CD1c-positive myeloid dendritic cell (primary cell): ENCODE measurements at regions not wholly inside any gene's neighbourhood (a gene's known extent, or its start where the extent isn't known, plus 50 kb on each side); places are given as distances from the start of the nearest gene placed in this dataset.
"Not testable (repeated sequence)": the region's sequence is repeated elsewhere in the genome, so short reads cannot be mapped to it uniquely, and the experiment has no call there.

ENCODE experiments used
- DNase-seq: peaks from one replicate; pipeline ENCODE4 v3.0.0-alpha.2; 2016; ENCODE audit errors: extremely low spot score

DNA sequence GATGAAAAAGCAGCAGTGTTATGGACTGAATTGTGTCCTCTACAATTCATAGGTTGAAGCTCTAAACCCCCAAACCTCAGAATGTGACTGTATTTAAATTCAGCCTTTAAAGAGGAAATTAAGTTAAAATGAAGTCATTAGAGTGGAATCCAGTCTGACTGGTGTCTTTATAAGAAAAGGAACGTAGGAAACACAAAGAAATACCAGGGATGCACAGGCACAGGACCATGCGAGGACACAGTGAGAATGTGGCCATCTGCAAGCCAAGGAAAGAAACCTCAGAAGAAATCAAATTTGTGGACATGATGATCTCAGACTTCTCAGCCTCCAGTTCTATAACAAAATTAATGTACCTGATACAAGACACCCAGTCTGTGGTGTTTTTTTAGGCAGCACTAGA, 971.2 kb upstream of the CDH9 start:
- DNase-seq = no peak

DNA sequence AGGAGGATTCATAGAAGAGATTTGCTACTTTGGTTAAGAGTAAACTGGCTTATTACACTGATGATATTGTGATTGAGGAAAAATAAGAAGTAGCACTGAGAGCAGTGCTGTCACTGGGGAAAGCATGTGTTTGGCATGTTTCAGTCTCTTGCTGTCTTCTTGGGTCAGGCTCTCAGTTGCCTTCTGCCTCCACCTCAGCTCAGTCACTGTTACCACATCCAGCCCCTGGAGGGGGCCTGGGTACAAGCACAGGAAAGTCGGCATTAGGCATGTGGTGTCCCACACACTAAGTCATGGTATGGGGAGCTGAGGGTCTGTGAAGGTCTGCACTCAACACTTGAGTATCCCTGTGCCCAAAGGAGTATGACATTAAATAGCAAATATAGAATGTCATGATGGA, 958.3 kb upstream of the CDH9 start:
- no peak for DNase-seq

DNA sequence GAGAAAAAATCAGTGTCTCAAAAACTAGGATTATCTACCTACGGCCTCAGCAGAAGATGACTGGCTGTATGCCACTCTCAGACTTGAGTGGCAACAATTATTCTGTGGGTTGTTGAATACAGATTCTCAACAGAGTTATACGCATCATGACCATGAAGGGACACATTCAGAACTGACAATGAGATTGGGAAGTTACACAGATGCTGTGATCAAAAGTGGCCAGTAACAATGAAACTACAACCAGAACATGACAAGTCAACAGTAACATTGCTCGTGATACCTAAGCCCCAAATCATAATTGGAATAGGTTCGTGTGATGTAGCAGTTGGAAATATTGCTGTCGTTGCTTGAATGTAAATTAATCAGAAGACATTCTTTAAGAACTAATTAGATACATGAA, 957.5 kb upstream of the CDH9 start:
- no peak for DNase-seq

DNA sequence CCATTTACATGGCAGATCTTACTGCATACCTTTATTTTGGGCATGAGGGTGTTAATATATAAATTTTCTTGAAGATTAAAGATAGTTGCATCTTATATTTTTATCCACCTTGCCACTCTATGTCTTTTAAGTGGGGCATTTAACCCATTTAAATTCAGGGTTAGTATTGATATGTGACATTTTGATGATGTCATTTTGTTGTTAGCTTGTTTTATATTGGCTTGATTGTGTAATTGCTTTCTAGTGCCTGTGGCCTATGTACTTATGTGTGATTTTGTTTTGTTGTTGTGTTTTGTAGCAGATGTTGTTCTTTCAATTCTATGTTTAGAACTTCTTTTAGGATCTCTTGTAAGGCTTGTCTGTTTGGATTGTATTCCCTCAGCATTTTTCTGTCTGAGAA, 939.9 kb upstream of the CDH9 start:
- no peak for DNase-seq

DNA sequence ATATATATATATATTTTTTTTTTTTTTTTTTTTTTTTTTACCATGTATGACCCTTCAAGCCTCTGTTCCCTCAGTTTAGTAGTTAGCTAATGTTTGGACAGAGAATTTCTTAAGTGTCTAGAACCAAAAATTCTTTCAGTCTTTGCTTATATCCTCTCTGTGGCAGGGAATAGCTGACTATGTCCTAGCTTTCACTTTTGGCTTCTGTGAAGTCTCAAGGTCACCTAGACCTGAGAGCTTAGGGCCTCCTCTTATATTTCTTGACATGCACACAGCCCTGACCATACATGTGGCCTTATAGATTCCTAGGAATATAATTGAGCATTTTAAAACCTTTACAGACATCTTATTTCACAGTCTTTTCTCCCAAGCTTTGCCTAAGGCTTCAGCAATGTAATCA, 930.8 kb upstream of the CDH9 start:
- no peak for DNase-seq

DNA sequence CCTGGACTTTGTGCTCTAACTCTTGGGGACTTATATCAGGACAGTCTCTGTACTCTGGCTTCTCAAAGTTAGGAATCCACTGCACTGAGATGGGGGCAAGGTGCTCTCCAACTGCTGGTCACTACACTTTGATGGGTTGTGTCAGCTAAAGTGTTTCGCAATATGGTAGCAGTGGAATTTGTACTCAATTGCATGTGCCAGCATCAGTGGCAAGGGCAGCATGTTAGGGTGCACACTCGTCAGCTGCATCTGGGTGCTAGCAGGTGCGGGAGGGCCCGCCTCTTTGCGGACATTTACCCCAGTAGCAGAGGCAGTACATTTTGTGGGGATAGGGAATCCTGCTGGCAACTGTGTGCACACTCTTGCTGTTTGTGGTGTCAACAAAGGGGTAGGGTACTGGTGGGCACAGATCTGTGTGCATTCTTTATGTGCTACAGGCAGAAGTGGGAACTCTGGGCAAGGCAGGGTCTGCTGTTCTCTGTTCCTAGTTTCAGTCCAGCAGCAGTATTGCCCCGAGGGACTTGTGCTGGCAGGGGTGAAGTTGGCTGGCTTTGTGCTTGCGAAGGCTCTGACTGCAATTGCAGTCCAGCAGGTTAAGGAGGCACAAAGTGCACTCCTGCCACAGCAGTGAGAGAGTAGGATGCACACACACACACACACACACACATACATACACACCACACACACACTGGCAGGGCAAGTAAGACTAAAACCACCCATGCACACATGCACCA, 924.8 kb upstream of the CDH9 start:
- no peak for DNase-seq

DNA sequence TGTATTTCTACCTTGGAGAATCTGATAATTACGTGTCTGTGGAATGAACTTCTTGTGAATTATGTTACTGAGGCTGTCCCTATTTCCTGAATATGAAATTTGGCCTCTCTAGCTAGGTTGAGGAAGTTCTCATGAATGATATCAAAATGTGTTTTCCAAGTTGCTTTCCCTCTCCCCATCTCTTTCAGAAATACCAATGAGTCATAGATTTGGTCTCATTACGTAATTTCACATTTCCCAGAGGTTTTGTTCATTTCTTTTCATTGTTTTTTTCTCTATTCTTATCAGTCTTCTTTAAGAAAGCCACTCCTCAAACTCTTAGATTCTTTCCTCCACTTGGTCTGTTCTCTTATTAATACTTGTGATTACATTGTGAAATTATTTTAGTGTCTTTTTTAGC, 923.8 kb upstream of the CDH9 start:
- DNase-seq = no peak

DNA sequence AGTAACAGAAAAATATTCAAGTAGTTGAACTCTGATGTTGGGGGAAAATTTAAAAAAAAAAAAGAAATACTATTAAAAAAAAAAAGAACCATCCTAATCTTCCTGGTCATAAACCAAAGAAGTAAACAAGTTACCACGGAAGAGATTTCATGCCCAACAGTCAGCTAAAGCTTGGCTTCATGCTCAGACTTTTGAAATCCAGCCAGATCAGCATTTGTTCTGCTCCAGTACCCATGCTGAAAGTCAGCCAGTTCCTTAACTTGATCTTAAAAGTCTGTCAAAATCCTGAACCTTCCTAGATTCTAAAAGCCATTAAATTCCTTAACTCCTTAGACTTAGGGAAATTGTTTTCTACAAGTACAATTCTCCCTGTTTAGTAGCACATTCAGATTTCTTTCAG, 908.7 kb upstream of the CDH9 start:
- no peak for DNase-seq

DNA sequence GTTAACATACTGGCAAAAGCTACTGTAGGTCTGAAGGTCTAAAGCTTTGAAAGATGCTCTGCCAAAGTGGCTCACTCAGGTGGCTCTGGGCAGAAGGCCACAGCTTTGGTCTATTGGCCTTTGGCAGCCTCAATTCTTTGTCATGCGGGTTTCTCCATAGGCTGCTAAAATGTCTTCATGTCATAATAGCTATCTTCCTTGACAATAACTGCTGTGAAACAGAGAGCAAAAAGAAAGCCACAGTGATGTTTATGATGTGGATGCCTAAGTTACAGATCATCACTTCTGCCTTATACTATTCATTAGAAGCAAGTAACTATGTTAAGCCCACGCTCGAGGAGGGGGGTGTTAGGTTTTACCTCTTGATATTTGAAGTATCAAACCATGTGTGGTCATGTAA, 906.1 kb upstream of the CDH9 start:
- DNase-seq = no peak

DNA sequence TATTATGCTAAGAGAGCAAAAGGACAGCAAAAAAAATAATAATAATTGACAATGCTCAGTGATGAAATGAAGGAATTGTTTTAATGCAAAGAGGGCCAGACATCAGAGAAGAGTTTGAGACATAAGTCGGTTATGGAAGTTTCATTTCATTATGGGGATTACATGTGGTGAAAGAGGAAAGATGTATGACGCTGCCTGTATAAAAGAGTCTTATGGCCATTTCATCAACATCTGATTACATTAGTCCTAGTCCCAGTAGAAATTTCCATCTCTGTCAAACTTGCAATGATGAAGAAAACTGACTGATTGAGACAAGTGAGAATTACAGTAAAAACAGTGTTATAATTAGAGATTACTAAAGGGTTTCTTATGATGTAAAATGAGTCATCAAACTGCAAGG, 900.6 kb upstream of the CDH9 start:
- no peak for DNase-seq

DNA sequence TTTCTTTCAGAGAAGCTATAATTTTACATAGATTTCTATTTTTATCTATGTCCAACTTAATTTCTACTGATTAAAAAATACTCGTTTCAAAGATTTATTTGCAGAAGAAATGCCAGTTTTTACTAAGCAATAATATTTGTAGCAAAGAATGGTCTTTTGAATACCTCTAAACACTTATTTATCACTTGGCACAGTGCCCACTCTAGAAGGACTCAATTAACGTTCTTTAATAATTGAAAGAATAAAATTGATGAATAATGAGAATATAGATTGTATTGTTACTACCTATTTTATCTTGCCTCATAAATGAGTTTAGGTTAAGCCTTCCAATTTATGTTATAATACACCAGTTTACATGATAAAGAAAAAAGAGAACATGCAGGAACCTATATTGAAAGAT, 889.7 kb upstream of the CDH9 start:
- no peak for DNase-seq

DNA sequence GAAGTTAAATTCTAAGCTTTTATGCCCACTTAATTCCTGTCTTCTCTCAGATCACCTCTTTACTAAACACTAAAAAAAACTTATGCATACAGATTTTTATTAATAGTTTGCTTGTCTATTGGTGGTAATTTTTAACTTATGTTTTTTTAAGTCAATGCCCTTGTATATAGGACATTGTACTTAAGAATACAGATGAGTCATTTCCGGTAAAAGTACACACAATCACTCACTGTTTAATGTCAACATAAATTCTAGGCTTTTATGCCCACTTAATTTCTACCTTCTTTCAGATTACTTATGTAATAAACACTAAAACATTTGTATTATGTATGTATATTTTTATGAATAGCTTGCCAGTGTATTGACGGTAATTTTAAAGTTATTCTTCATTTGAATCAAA, 872.8 kb upstream of the CDH9 start:
- DNase-seq = no peak

DNA sequence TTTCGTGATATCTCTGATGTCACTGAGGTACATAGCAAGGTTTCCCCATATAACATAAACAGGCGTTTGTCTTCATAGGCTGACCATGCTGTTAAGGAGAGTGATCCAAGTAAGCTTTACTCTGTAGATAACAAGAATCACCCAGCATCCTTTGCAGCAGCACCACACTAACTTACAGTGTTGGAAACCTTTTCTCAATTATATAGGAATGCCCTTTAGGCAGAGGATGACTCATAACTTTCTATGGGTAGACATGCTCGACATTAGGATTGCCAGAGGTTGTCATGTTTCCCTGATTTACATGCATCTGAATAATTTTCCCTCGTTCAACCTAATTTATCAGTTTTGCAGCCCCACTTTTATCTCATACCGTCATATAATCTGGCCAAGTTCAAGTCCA, 870.0 kb upstream of the CDH9 start:
- no peak for DNase-seq

DNA sequence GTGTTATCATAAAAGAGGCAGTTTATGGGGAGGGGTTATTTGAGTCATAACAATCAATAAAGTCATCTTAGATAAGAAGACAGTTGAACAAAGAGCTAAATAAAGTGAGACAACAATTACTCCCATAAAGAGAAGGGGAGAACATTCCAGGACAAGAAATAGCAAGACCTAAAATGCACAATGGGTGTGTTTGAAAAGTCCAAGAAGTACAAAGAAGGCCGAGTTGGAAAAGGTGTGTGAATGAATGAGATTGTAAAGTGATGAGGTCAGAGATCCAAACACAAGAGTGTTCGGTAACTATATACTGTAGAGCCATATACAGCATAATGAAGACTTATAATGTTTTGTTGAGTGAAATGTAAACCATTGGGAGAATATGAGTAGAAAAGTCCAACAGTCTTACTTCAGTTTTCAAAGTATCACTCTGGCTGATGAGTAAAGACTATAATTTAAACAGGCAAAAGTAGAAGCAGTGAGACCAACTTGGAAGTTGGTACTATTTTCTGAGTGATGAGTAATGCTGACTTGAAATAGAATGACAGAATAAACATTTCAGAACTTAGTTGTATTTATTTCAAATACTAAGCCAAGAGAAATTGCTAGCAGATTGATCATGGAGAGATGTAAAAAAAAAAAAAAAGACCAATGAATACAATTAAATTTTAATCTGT, 868.7 kb upstream of the CDH9 start:
- DNase-seq = no peak

DNA sequence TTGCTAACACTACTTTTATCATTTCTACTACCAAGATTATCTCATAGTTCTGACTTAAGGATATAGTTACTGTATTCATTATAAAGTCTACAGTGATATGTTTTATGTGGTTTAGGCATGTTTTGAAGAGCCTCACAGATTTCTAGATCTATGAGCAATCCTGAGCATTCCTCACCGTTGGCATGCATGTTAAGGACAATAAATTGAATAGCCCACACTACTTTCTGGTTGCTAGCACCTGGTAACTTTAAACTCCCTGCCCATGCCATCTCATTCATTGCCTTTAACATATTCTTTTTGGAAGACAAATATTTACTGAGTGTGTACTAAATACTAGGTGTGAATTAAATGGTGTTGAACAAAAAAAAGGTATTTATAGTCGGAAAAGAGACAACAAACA, 868.1 kb upstream of the CDH9 start:
- DNase-seq = no peak

DNA sequence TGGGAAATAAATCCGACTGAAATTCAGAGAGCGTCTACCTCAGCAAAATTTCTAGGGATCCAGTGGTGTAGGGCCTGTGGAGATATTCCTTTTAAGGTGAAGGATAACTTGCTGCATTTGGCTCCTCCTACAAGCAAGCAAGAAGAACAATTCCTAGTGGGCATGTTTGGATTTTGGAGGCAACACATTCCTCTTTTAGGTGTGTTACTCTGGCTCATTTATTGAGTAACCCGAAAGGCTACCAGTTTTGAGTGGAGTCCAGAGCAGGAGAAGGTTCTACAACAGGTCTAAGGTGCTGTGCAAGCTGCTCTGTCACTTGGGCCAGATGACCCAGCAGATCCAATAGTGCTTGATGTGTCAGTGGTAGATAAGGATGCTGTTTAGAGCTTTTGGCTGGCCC, 862.4 kb upstream of the CDH9 start:
- no peak for DNase-seq

DNA sequence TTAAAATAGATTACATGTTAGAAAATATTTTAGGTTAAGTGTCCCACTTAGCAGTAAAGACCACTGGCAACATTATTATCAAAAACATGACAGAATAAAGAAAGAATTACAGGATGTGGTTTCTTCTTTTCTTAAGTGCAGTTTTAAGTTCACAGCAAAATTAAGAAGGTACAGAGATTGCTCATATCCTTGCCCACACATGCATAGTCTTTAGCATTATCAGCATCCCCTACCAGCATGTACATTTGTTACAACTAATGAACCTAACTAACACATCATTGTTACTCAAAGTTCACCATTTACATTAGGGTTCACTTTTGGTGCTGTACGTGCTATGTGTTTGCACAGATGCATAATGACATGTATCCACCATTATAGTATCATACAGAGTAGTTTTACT, 837.7 kb upstream of the CDH9 start:
- DNase-seq = no peak

DNA sequence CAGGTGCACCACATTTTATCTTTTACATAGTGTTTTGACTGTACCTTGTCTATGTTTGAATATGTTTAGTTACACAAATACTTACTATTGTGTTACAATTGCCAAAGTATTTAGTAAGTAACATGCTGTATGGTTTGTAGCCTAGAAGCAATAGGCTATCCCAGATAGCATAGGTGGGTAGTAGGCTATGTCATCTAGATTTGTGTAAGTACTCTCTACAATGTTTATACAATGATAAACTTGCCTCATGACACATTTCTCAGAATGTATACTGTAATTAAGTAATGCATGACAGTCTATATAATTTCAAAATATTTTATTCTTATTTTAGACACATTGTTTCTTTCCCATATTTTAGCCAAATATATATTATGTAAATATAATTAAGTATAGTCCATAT, 836.8 kb upstream of the CDH9 start:
- DNase-seq = no peak

DNA sequence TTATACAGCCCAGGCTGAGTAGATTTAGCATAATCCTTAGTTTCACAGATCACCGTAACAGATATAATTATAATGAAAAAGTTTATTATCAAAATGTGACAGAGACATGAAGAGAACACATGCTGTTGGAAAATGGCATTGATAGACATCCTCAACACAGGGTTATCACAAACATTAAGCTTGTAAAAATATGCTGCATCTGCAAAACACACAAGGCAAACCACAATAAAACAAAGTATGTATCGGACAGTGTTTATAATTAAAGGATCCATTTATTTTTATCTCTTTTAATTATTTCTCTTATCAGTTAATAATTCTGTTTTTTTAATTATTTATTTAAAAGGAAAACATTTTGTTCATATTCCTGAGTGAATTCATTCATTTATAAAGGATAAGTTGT, 829.9 kb upstream of the CDH9 start:
- no peak for DNase-seq

DNA sequence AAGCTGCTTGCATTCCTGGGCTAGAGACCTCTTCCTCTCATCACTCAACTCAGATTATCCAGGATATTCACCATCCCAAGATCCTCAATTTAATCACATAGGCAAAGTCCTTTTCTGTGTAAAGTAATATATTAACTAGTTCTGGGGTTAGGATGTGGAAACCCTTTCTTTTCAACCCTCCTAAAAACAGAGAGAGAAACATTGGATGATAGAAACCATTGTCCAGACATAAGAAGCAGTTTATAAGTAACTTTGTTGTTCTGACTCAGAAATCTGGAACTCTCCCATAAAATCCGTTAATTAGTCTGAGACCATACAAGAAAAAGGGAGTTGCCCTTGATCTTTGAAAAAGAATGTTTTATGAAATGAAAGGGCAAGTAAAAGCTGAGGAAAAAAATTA, 817.1 kb upstream of the CDH9 start:
- DNase-seq = no peak

DNA sequence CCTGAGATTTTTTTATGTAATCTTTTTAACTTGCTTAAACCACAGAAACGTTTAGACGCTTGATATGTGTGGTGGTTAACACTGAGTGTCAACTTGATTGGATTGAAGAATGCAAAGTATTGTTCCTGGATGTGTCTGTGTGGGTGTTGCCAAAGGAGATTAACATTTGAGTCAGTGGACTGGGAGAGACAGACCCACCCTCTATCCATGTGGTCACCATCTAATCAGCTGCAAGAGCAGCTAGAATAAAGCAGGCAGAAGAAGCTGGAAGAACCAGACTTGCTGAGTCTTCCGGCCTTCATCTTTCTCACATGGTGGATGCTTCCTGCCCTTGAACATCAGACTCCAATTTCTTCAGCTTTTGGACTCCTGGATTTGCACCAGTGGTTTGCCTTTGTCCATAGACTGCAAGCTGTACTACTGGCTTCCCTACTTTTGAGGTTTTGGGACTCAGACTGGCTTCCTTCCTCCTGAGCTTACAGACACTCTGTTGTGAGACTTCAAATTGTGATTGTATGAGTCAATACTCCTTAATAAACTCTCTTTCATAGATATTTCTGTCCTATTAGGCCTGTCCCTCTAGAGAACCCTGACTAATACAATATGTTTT, 816.0 kb upstream of the CDH9 start:
- DNase-seq = no peak

DNA sequence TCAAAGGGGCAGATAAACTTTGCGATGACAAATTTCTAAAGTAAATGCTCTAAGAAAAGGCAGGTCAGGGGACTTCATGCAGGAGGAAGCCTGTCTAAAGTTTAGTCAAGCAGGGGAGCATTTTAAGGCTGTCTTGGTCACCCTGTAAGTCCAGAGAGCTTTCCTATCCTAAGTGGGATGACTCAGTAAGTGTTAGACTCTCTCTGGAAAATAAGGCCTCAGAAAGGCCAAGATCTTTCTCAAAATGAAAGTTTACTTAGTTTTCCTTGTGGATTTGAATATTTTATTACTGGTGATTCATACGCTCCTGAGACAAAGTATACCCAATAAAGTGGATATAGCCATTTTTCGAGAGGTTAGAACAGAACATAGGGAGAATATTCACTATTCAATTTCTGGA, 806.9 kb upstream of the CDH9 start:
- DNase-seq = no peak

DNA sequence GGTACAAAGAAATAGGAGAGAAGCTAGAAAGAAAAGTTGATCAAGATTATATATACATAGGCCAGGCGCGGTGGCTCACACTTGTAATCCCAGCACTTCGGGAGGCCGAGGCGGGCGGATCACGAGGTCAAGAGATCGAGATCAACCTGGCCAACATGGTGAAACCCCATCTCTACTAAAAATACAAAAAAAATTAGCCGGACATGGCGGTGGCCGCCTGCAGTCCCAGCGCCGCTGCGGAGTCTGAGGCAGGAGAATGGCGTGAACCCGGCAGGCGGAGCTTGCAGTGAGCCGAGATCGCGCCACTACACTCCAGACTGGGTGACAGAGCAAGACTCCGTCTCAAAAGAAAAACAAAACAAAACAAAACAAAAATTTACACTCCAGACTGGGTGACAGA, 798.3 kb upstream of the CDH9 start:
- not testable (repeated sequence) for DNase-seq

DNA sequence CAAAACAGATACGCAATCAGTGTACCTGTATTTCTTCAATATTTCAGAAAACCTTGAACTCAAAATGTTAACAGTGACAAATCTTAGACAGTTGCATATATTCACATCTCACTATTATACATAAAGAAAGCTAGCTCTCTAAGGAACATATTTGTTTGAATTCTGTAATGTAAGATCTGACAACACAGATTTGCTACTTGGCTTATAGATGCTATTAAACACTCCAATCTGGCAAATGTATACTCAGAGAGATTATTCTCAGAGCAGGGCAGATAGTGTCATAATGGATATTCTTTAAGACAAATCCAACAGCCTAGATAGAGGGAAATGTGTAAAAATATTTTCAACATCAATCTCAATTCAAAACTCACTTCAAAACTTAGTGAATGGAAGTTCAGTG, 794.5 kb upstream of the CDH9 start:
- DNase-seq = no peak
